ENCODE measurements at regions not wholly inside any gene's neighbourhood (a gene's known extent, or its start where the extent isn't known, plus 50 kb on each side); places are given as distances from the start of the nearest gene placed in this dataset.

- TF ChIP-seq CTCF (tag by site-specific recombination; IDR thresholded peaks at IDR 0.05) (no peak), PATZ1 (tag by site-specific recombination; IDR thresholded peaks at IDR 0.05) (no peak)
Measured at GRCh38 chr5:120072068-120072761, 391.9 kb upstream of the PRR16 start.

Measured in HEK293 (cell line).